ENCODE measurements at regions not wholly inside any gene's neighbourhood (a gene's known extent, or its start where the extent isn't known, plus 50 kb on each side); places are given as distances from the start of the nearest gene placed in this dataset.
"Not testable (repeated sequence)": the region's sequence is repeated elsewhere in the genome, so short reads cannot be mapped to it uniquely, and the experiment has no call there.

DNA sequence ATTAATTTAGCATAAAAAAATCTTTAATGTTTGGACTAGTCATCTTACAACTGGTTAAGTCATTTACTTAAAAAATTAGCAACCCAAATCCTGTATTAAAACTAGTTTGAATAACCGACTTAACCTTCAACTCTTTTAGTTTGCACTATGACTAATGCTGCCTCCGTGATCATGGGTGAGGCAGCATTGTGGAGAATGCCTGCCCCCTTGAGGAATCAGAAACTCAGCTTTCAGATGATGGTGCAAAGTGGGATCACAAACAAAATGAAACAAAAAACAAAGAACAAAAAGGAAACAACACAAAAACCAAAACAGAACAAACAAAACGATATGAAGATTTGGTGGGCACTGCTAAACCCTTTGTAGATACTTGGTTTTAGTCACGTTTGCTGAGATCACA lies 127.0 kb upstream of the PALM2AKAP2 start:
- H3K36me3 Mint-ChIP-seq = no peaks in the 10 kb centered on the region
- H3K4me1 Mint-ChIP-seq (ENCODE audit: low read depth in 2 of 2) = no peaks in the 10 kb centered on the region
- DNase-seq (ENCODE audit: low spot score) = no peak
- no peak overlapping the region for H3K4me3 Mint-ChIP-seq
- peaks cover 0 to 2% of the 10 kb centered on the region in 2 donors for H3K27me3 Mint-ChIP-seq
- ATAC-seq = no peak
- H3K9me3 Mint-ChIP-seq = peaks cover 4% of the 10 kb centered on the region
- H3K27ac Mint-ChIP-seq = no peak overlapping the region

DNA sequence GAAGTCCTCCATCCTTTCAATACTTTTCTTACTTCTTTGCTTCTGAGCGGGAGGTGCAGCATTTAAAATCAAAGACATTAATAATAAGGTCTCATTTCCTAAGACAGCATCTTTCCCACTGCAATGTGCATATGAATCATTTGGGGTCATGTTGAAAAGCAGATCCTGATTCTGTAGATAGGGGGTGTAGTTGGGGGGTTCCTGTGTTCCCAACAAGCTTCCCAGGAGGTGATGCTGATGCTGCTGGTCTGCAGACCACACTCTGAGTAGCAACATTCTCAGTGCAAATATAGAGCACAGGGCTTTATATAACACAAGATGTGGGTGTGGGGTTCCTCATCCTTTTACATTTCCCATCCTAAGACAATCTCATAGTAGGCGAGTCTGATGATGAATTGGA lies 126.5 kb upstream of the PALM2AKAP2 start:
- no peaks in the 10 kb centered on the region for H3K4me1 Mint-ChIP-seq (ENCODE audit: low read depth in 2 of 2)
- no peak overlapping the region for H3K4me3 Mint-ChIP-seq
- no peak overlapping the region for H3K27ac Mint-ChIP-seq
- no peaks in the 10 kb centered on the region for H3K36me3 Mint-ChIP-seq
- peaks cover 0 to 2% of the 10 kb centered on the region in 2 donors for H3K27me3 Mint-ChIP-seq
- H3K9me3 Mint-ChIP-seq = peaks cover 4% of the 10 kb centered on the region
- ATAC-seq (no peak), DNase-seq (ENCODE audit: low spot score) (no peak)

DNA sequence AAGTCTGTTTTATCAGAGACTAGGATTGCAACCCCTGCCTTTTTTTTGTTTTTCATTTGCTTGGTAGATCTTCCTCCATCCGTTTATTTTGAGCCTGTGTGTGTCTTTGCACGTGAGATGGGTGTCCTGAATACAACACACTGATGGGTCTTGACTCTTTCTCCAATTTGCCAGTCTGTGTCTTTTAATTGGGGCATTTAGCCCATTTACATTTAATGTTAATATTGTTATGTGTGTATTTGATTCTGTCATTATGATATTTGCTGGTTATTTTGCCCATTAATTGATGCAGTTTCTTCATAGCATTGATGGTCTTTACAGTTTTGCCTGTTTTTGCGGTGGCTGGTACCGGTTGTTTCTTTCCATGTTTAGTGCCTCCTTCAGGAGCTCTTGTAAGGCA lies 116.0 kb upstream of the PALM2AKAP2 start:
- ATAC-seq; H3K9me3 Mint-ChIP-seq; H3K27ac Mint-ChIP-seq; H3K4me3 Mint-ChIP-seq; DNase-seq (ENCODE audit: low spot score); H3K4me1 Mint-ChIP-seq (ENCODE audit: low read depth in 2 of 2); H3K27me3 Mint-ChIP-seq: not testable (repeated sequence)
- peaks cover 14% of the 10 kb centered on the region for H3K36me3 Mint-ChIP-seq

DNA sequence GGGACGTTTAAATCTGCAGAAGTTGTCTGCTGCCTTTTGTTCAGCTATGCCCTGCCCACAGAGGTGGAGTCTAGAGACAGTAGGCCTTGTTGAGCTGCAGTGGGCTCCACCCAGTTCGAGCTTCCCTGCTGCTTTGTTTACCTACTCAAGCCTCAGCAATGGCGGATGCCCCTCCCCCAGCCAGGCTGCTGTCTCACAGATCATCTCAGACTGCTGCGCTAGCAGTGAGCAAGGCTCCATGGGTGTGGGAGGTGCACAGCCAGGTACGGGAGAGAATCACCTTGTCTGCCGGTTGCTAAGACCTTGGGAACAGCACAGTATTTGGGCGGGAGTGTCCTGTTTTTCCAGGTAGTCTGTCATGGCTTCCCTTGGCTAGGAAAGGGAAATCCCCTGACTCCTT lies 114.3 kb upstream of the PALM2AKAP2 start:
- H3K4me3 Mint-ChIP-seq; H3K27ac Mint-ChIP-seq; H3K4me1 Mint-ChIP-seq (ENCODE audit: low read depth in 2 of 2); H3K27me3 Mint-ChIP-seq; ATAC-seq; H3K9me3 Mint-ChIP-seq; DNase-seq (ENCODE audit: low spot score): not testable (repeated sequence)
- H3K36me3 Mint-ChIP-seq = peaks cover 14% of the 10 kb centered on the region

DNA sequence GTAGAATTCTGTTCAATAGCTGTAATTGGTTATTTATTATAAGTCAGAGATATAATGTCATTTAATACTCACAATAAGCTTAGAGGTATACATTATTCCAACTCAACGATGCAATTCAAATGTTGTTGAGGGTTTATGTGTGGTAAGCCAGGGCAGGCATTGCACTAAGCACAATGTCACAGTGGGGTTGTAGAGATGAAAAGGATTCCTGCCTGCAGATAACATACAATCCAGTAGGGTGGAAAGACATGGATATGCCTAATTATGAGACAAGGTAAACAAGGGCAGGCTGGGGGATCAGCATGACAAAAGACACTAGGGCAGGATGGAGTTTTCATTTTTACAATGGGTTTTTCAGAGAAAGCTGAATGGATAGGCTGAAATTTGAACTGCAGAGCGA lies 98.7 kb upstream of the PALM2AKAP2 start:
- Mint-ChIP-seq H3K4me3 (no peak overlapping the region), H3K36me3 (no peaks in the 10 kb centered on the region), H3K4me1 (ENCODE audit: low read depth in 2 of 2) (no peaks in the 10 kb centered on the region), H3K9me3 (peaks cover 11% of the 10 kb centered on the region), H3K27me3 (peaks cover 0 to 7% of the 10 kb centered on the region in 2 donors), H3K27ac (no peak overlapping the region)
- ATAC-seq (no peak), DNase-seq (ENCODE audit: low spot score) (no peak)

DNA sequence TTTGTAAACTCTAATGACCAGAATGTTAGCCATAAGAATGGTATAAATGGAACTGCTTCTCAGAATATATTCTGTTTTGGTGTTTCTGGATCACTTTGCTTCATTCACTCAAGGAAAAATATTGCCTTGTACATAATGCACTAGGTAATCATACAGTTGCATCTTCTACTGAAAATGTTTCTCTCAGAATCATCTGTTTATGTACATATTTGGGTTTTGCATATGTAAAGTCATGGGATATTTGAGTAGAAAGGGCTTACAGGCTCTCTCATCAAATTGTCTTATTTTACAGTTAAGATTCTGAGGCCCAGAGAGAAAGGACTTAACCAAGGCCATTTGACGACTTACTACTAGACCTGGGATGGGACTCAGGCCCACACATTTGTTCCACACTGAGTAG lies 97.8 kb upstream of the PALM2AKAP2 start:
- no peak overlapping the region for H3K4me3 Mint-ChIP-seq
- no peak for ATAC-seq
- H3K27me3 Mint-ChIP-seq = no peaks in the 10 kb centered on the region
- DNase-seq (ENCODE audit: low spot score) = no peak
- no peaks in the 10 kb centered on the region for H3K4me1 Mint-ChIP-seq (ENCODE audit: low read depth in 2 of 2)
- H3K27ac Mint-ChIP-seq = no peak overlapping the region
- no peaks in the 10 kb centered on the region for H3K36me3 Mint-ChIP-seq
- peaks cover 7% of the 10 kb centered on the region for H3K9me3 Mint-ChIP-seq

DNA sequence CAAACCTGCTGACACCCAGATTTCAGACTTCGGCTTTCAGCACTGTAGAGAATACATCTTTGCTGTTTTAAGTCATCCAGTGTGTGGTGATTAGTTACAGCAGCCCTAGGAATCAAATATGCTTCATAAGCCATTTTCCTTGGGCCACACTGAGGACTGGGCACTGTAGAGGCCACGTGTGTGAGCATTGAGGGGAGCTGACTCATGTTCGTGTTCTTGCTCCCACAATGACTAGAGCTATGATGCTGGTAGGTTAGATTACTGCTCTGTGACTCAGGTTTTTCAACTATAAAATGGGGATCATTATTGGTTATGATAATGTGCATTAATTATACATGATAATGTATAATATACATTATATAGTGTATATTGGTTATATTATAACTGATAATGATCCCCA lies 96.5 kb upstream of the PALM2AKAP2 start:
- no peaks in the 10 kb centered on the region for H3K27me3 Mint-ChIP-seq
- H3K36me3 Mint-ChIP-seq = no peaks in the 10 kb centered on the region
- ATAC-seq (no peak), DNase-seq (ENCODE audit: low spot score) (no peak)
- no peak overlapping the region for H3K4me3 Mint-ChIP-seq
- H3K27ac Mint-ChIP-seq = no peak overlapping the region
- H3K4me1 Mint-ChIP-seq (ENCODE audit: low read depth in 2 of 2) = no peaks in the 10 kb centered on the region
- H3K9me3 Mint-ChIP-seq = peaks cover 7% of the 10 kb centered on the region

DNA sequence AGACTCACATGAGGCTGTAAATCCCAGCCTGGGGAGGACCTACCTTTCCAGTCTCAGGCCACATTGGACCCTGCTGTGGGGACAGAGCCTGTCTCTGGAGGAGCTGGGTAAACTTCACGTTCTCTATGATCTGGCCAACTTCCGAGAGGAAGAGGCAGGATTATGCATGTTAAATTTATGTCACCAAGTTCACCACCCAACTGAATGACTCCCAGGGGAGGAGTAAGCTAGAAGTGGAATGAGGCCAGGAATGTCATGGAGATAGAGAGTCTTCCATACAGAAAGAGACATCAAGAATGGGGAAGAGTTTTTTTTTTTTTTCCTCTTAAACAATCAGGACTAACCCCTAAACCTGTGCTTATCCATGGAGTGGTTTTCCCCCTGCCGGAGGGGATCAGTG lies 90.3 kb upstream of the PALM2AKAP2 start:
- ATAC-seq (no peak), DNase-seq (ENCODE audit: low spot score) (no peak)
- peaks cover 3% of the 10 kb centered on the region for H3K9me3 Mint-ChIP-seq
- no peaks in the 10 kb centered on the region for H3K4me1 Mint-ChIP-seq (ENCODE audit: low read depth in 2 of 2)
- H3K36me3 Mint-ChIP-seq = no peaks in the 10 kb centered on the region
- H3K27me3 Mint-ChIP-seq = no peaks in the 10 kb centered on the region
- H3K4me3 Mint-ChIP-seq = no peak overlapping the region
- no peak overlapping the region for H3K27ac Mint-ChIP-seq

DNA sequence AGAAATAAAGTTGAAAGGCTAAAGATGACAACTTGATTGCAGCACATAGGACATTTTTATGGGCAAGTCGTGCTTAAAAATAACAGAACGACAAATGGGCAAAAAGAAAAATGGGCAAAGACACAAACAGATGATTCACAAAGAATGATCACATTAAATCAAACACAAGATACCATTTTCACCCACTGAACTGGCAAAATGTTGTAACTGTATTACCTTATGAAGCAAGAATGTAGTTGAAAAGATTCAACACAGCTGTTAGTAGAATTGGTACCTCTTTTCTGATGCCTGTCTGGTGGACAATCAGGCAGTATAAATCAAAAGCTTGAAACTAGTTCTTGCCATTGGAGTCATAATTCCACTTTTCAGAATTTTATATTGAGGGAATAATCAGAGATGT lies 81.0 kb upstream of the PALM2AKAP2 start:
- ATAC-seq (no peak), DNase-seq (ENCODE audit: low spot score) (no peak)

DNA sequence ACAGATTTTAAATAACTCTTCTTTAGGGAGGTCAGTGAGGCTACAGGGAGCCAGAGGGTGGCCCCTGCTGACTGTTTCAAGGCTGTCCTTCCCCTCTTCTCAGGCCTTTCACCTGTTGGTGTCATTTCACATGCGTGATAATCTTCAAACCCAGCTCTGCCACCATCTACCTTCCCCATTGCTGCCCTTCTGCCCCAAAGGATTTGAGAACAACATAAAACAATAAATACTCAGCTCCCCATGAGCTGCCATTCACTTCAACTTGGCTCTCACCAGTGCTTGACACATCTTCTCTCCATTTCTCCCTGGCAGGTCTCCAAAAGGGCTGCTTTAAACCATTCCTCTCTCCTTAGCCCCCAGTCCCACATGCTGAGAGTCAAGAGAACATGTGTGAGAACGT lies 75.5 kb upstream of the PALM2AKAP2 start:
- peaks cover 4 to 8% of the 10 kb centered on the region in 2 donors for H3K27me3 Mint-ChIP-seq
- H3K4me1 Mint-ChIP-seq (ENCODE audit: low read depth in 2 of 2) = no peaks in the 10 kb centered on the region
- no peaks in the 10 kb centered on the region for H3K36me3 Mint-ChIP-seq
- no peak for DNase-seq (ENCODE audit: low spot score)
- no peak for ATAC-seq
- no peak overlapping the region for H3K27ac Mint-ChIP-seq
- H3K9me3 Mint-ChIP-seq = peaks cover 3% of the 10 kb centered on the region
- no peak overlapping the region for H3K4me3 Mint-ChIP-seq

More for the DNA sequence above, 81.0 kb upstream of the PALM2AKAP2 start:
- Mint-ChIP-seq H3K36me3 (no peaks in the 10 kb centered on the region), H3K27ac (no peak overlapping the region), H3K4me1 (ENCODE audit: low read depth in 2 of 2) (no peaks in the 10 kb centered on the region), H3K9me3 (no peaks in the 10 kb centered on the region), H3K4me3 (no peak overlapping the region), H3K27me3 (peaks cover 0 to 7% of the 10 kb centered on the region in 2 donors)

DNA sequence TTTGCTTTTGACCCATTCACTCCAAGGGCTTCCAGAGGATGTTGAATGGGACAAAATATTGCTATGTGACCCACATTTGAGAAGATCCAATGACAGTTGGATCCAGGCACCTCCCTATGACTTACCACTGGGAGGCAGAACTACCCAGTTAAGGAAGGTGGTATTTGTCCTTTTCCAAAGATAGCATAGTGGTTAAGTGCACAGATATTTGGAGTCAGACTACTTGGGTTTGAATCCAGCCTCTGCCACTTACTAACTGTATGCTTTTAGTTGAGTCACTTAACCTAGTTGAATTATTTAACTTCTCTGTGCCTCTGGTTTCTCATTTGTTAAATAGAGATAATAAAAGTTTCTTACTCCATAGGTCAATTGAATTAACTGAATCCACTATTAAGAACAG lies 74.5 kb upstream of the PALM2AKAP2 start:
- Mint-ChIP-seq H3K27me3 (peaks cover 8 to 10% of the 10 kb centered on the region in 2 donors), H3K36me3 (no peaks in the 10 kb centered on the region), H3K4me1 (ENCODE audit: low read depth in 2 of 2) (no peaks in the 10 kb centered on the region), H3K27ac (no peak overlapping the region), H3K4me3 (no peak overlapping the region), H3K9me3 (peaks cover 3% of the 10 kb centered on the region)
- DNase-seq (ENCODE audit: low spot score) = no peak
- ATAC-seq = no peak

DNA sequence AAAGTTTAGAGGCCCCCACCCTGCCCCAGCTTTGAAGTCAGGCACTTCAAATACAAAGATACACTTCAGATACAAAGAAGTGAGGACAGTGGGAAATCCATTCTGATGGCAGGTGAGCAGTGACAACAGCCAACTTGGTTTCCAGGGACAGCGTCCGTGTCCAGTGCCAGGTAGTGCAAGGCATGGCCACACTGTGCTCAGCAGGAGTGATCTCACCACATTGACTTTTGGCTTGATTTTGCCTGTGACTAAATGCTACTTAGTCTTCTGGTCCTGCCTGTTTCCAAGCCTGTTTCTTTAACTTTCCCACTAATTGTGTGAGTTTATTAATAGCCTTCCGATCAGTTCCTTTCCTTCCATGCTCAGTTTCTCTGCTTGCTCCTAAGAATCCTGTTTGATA lies 72.6 kb upstream of the PALM2AKAP2 start:
- no peak for DNase-seq (ENCODE audit: low spot score)
- Mint-ChIP-seq H3K36me3 (no peaks in the 10 kb centered on the region), H3K4me3 (no peak overlapping the region), H3K27me3 (peaks cover 8 to 10% of the 10 kb centered on the region in 2 donors), H3K27ac (no peak overlapping the region), H3K4me1 (ENCODE audit: low read depth in 2 of 2) (no peaks in the 10 kb centered on the region), H3K9me3 (peaks cover 3% of the 10 kb centered on the region)
- ATAC-seq = no peak

DNA sequence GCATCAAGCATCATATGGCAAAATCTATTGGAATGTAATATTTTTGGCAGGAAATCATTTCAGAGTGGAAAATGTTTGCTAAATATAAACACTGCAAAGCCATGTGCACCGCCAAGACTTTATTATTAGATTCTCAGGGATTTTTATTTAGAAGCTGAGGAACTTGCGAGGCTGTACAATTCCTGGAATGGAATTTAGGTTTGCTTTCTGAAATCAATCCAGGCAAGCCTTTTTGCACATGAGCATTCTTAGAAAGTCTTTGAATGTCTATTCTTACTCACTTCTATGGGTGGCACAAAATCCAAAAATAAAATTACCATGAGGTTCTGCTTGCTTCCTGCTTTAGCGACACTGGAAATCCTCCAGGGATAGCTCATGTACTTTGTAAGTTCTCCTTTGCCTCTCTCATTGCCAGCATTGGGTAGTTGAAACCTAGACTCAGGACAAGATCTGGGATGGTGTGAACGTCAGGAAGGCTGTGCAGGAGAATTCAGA lies 71.5 kb upstream of the PALM2AKAP2 start:
- peaks cover 3% of the 10 kb centered on the region for H3K9me3 Mint-ChIP-seq
- no peak overlapping the region for H3K27ac Mint-ChIP-seq
- peaks cover 8 to 10% of the 10 kb centered on the region in 2 donors for H3K27me3 Mint-ChIP-seq
- H3K36me3 Mint-ChIP-seq = no peaks in the 10 kb centered on the region
- no peaks in the 10 kb centered on the region for H3K4me1 Mint-ChIP-seq (ENCODE audit: low read depth in 2 of 2)
- DNase-seq (ENCODE audit: low spot score) (no peak), ATAC-seq (no peak)
- no peak overlapping the region for H3K4me3 Mint-ChIP-seq

DNA sequence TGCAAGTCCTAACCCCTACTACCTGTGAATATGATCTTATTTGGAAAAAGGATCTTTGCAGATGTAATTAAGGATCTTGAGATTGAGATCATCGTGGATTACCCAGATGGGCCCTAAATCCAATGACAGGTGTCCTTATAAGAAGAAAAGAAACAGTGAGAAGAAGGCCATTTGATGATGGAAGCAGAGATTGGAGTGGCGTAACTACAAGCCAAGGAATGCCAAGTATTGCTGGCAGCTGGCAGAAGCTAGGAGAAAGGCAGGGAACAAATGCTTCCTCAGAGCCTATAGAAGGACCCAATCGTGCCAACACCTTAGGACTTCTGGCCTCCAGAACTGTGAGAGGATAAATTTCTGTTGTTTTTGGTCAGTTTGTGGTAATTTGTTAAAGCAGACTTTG lies 70.1 kb upstream of the PALM2AKAP2 start:
- H3K9me3 Mint-ChIP-seq = peaks cover 3% of the 10 kb centered on the region
- no peak overlapping the region for H3K4me3 Mint-ChIP-seq
- H3K27me3 Mint-ChIP-seq = peaks cover 8 to 10% of the 10 kb centered on the region in 2 donors
- DNase-seq (ENCODE audit: low spot score) (no peak), ATAC-seq (no peak)
- no peaks in the 10 kb centered on the region for H3K4me1 Mint-ChIP-seq (ENCODE audit: low read depth in 2 of 2)
- no peaks in the 10 kb centered on the region for H3K36me3 Mint-ChIP-seq
- no peak overlapping the region for H3K27ac Mint-ChIP-seq

DNA sequence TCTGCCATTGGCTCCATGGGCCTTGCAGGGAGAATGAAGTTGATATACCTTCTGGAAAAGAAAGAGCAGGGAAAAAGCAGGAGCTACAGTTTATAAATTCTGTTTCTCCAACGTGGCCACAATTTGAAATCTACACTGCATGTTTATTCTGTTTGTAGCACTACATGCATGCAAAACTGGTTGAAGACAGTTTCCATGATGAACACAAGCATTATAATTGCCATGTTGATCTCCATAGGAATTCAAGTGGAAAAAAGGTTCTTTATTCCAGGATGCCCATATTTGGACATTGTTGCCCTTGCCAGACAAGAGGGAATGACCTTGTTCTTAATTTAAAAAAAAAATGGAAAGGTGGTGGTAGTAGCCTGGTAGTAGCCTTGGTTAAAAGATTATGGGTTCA lies 69.2 kb upstream of the PALM2AKAP2 start:
- H3K4me3 Mint-ChIP-seq = no peak overlapping the region
- H3K9me3 Mint-ChIP-seq = peaks cover 3% of the 10 kb centered on the region
- DNase-seq (ENCODE audit: low spot score) (no peak), ATAC-seq (no peak)
- H3K36me3 Mint-ChIP-seq = no peaks in the 10 kb centered on the region
- no peaks in the 10 kb centered on the region for H3K4me1 Mint-ChIP-seq (ENCODE audit: low read depth in 2 of 2)
- H3K27me3 Mint-ChIP-seq = peaks cover 8 to 10% of the 10 kb centered on the region in 2 donors
- H3K27ac Mint-ChIP-seq = no peak overlapping the region
